Upper lobe of left lung (tissue), 4 donors: ENCODE measurements at regions not wholly inside any gene's neighbourhood (a gene's known extent, or its start where the extent isn't known, plus 50 kb on each side); places are given as distances from the start of the nearest gene placed in this dataset.

Experiments
- CTCF ChIP-seq, 6 experiments: fragments of 450-650 bp in 4 of 6; fragments of 200-600 bp in 2 of 6; sonication (generic) in 2 of 6; IDR thresholded peaks; one replicate each; pipeline ENCODE4 v1.5.1; 2016 to 2019; ENCODE audit warnings: antibody characterized with exemption in 6 of 6
- POLR2A ChIP-seq, 4 donors: fragments of 450-650 bp; IDR thresholded peaks; one replicate each; pipeline ENCODE4 v1.5.1; 2016 to 2017; ENCODE audit warnings: antibody characterized with exemption in 4 of 4, mild to moderate bottlenecking in 2 of 4
- POLR2AphosphoS5 ChIP-seq, 2 donors: sonication (generic); formaldehyde crosslinking; IDR thresholded peaks; one replicate each; pipeline ENCODE4 v1.5.1; 2017; ENCODE audit warnings: antibody characterized with exemption in 2 of 2

- TF ChIP-seq POLR2A (IDR thresholded peaks at IDR 0.05) = no peak
- TF ChIP-seq CTCF (IDR thresholded peaks at IDR 0.05) = no peak
- no peak for TF ChIP-seq POLR2AphosphoS5 (IDR thresholded peaks at IDR 0.05)
Observed at GRCh38 chr17:51372345-51373004, 112.1 kb downstream of the UTP18 start.
